ENCODE measurements at regions not wholly inside any gene's neighbourhood (a gene's known extent, or its start where the extent isn't known, plus 50 kb on each side); places are given as distances from the start of the nearest gene placed in this dataset.

DNA sequence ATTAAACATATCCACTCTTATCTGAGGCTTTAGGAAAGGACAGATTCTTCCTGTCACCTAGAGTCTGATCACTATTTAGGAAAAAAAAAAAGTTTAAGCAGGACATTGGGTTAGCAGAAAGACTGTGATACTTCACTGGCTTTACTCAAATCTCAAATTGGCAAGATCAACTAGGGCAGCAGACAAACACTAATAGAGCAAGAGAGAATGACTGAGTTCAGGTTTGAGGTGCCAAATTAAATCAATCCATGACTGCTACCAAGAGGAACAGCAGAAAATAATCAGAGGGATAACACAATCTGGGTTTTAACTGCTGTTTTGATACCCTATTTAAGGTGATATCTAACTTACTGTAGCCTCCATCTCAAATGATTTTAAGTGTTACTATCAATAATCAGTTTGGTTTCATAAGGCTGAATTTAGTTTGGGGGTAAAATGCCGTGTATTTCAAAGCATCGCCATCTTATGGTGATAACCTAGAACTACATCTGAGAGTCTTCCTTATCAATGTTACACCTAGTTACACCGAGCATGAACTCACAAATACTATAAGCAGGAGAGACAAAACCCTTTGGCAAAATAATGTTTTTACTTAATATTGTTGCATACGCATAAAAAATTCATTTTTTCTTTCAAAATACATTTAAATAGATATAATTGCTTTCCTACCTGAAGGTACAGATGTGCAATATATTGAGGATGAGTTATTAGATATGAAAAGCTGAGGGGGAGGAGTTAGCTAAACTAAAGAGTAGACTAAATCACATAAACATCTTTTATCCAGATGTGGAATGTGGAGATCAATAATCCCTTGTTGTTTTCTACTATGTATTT, 286.4 kb upstream of the CDH12 start:
- DNase-seq (ENCODE audit: low spot score) (peak; percentile 3), FAIRE-seq (no peak), ATAC-seq (no peak)
- TF ChIP-seq THAP7 (CRISPR knock-in tag; IDR thresholded peaks at IDR 0.05) = no peak
- TF ChIP-seq, protein P1, sequence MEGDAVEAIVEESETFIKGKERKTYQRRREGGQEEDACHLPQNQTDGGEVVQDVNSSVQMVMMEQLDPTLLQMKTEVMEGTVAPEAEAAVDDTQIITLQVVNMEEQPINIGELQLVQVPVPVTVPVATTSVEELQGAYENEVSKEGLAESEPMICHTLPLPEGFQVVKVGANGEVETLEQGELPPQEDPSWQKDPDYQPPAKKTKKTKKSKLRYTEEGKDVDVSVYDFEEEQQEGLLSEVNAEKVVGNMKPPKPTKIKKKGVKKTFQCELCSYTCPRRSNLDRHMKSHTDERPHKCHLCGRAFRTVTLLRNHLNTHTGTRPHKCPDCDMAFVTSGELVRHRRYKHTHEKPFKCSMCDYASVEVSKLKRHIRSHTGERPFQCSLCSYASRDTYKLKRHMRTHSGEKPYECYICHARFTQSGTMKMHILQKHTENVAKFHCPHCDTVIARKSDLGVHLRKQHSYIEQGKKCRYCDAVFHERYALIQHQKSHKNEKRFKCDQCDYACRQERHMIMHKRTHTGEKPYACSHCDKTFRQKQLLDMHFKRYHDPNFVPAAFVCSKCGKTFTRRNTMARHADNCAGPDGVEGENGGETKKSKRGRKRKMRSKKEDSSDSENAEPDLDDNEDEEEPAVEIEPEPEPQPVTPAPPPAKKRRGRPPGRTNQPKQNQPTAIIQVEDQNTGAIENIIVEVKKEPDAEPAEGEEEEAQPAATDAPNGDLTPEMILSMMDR (CRISPR knock-in tag; IDR thresholded peaks at IDR 0.05) = peak; percentile 46
- no peak for TF ChIP-seq EP300 (IDR thresholded peaks at IDR 0.05; ENCODE audit: low read depth in 2 of 2, low read length in 2 of 2)
- TF ChIP-seq EP300 (CRISPR knock-in tag; IDR thresholded peaks at IDR 0.05; ENCODE audit: borderline replicate concordance) = no peak
- peak; percentile 38 for TF ChIP-seq STAG1 (CRISPR knock-in tag; IDR thresholded peaks at IDR 0.05)
- no peak overlapping the region for H3K9ac ChIP-seq (ENCODE audit: insufficient read depth, low read depth, low read length)
- no peaks in the 10 kb centered on the region for H3K79me2 ChIP-seq (ENCODE audit: insufficient read depth, low read length)
- ChIA-PET CTCF (ENCODE audit: low intra/inter-chr PET ratio, low total read pairs) (no interaction called here), POLR2A (no interaction called here)
- H3K27me3 ChIP-seq (ENCODE audit: control insufficient read depth in 1 of 2, insufficient read depth in 2 of 2, low read length in 2 of 2) = no peaks in the 10 kb centered on the region
- no peaks in the 10 kb centered on the region; the same call in 1 of the 2 replicates for H3K9me3 ChIP-seq (ENCODE audit: low read length)
- intact Hi-C loops (cut with micrococcal nuclease; ENCODE audit: unreplicated experiment) (loop anchor here (5.0 to 10.0 kb wide), 3 partner anchors 252 to 1327 kb away; no protein-coding TSS in a partner anchor), in situ Hi-C loops (cut with HindIII; ENCODE audit: extremely low pct_ligation_motif_present, low pct_unique_long_range_greater_than_20kb) (no loop called here)
- H4K20me1 ChIP-seq (ENCODE audit: insufficient read depth, low read length) = no peaks in the 10 kb centered on the region
- no peak overlapping the region for H3K4me2 ChIP-seq (ENCODE audit: low read depth, low read length)
- no TSS peak for BruUV-seq (replicated peaks)
- 3% methylated on average over 4 of the region's 4 CpGs for WGBS (ENCODE audit: low lambda C conversion rate)
- H3K4me1 ChIP-seq (ENCODE audit: insufficient read depth, low read length) = no peaks in the 10 kb centered on the region
- no peak overlapping the region for H3K4me3 ChIP-seq (replicated peaks in 1 of 3; ENCODE audit: insufficient read depth in 1 of 3, low read depth in 2 of 3, low read length in 3 of 3)
- no peak overlapping the region for H3K27ac ChIP-seq (ENCODE audit: extremely low read length, insufficient read depth, low read length)
- H2AFZ ChIP-seq (ENCODE audit: low read length) = no peak overlapping the region
- H3K36me3 ChIP-seq (replicated peaks in 1 of 2; ENCODE audit: control insufficient read depth in 1 of 2, insufficient read depth in 2 of 2, low read length in 2 of 2) = no peaks in the 10 kb centered on the region

All from HepG2 (cell line).